GM06990 (cell line): ENCODE measurements at regions not wholly inside any gene's neighbourhood (a gene's known extent, or its start where the extent isn't known, plus 50 kb on each side); places are given as distances from the start of the nearest gene placed in this dataset.

Source experiments
- DNase-seq: peaks from one replicate; pipeline ENCODE4 v3.0.0-alpha.2; 2011; ENCODE audit not compliant: insufficient read length; ENCODE audit errors: extremely low read depth
- H3K27me3 ChIP-seq: replicated peaks from 2 replicates; pipeline ENCODE4 v1.6.0; 2011; ENCODE audit warnings: low read length; ENCODE audit not compliant: control insufficient read depth, insufficient read depth
- H3K36me3 ChIP-seq: 2 replicates; pipeline ENCODE4 v1.5.1; 2011; ENCODE audit warnings: low read length; ENCODE audit not compliant: control insufficient read depth, insufficient read depth
- H3K4me3 ChIP-seq: replicated peaks from 2 replicates; pipeline ENCODE4 v1.5.1; 2011; ENCODE audit warnings: low read depth, mild to moderate bottlenecking, control low read depth, low read length
- CTCF ChIP-seq: IDR thresholded peaks from 2 replicates; pipeline ENCODE4 v1.5.1; 2011; ENCODE audit warnings: low read length, control low read depth, mild to moderate bottlenecking, inconsistent platforms; ENCODE audit not compliant: insufficient read depth, poor library complexity, severe bottlenecking

DNA sequence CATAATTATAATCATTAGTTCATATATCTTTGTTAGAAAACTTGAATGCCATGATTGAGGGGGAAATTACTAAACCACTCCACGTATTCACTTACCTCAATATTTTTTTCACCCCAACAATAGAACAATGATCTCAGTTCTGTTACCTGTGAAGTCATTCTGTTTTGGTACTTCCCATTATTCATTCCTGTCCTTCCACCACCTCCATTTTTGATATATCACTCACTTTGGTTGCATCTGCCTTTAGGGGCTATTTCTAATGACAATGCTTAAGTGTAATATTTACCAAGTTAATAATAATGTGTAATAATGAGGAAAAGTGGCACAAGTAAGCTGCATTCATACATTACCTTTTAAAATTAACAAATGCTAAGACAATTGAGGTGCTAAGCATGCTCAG is 218.4 kb downstream of the SPATA31D1 start:
- no peak for TF ChIP-seq CTCF
- H3K4me3 ChIP-seq: no peak overlapping the region
- H3K36me3 ChIP-seq: no peaks in the 10 kb centered on the region
- no peaks in the 10 kb centered on the region for H3K27me3 ChIP-seq
- DNase-seq: no peak

DNA sequence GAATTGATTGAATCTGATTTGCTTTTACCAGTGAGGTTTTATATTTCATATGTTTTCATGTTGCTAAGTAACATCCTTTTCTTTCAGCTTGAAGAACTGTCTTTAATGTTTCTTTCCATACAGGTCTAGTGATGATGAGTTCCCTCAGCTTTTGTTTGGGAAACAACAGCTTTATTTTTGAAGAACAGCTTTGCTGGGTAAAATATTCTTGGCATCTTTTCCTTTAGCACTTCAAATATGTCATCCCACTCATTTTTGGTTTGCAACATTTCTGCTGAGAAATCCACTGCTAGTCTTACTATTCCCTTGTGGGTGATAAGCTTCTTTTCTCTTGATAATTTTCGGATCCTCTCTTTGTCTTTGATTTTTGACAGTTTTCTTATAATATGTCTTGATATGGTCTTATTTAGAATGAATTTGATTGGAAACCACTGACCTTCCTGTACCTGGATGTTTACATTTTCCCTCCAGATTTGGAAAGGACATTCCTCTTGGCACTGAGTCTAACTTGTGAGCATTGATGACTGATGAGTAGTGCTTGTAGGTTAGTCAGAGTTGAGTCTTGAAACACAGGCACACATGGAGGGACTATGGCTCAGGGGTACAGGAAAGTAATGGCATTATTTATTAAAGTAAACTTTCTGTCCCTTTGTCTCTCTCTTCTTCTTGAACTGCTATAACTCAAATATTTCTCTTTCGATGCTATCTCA is 220.3 kb downstream of the SPATA31D1 start:
- no peak for TF ChIP-seq CTCF
- no peak overlapping the region for H3K4me3 ChIP-seq
- H3K27me3 ChIP-seq: no peaks in the 10 kb centered on the region
- H3K36me3 ChIP-seq: no peaks in the 10 kb centered on the region
- no peak for DNase-seq

DNA sequence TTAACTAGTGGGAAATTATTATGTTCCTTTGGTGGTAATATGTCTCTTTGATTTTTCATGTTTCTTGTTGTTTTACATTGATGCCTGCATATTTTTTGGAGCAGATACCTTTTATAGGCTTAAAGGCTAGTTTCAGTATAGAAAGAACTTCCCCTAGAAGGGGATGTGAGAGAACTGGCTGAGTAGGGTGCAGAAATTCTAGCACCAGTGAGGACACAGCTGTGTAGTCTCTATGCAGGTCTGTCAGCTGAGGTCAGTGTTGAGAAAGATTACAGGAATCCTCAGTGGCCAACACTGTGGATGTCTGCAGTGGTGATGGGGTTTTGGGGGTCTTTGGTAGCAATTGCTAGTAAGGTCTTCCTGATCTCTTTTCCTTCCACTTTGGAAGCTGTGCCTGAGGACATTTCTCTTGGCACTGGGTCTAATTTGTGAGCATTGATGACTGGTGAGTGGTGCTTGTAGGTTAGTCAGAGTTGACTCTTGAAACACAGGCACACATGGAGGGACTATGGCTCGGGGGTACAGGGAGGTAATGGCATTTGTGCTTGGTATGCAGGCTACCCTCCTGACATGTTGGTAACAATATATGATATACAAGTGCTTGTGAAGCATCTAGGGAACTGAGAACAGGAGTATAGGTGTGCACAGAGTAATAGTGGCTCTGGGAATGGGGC is 221.4 kb downstream of the SPATA31D1 start:
- H3K4me3 ChIP-seq: no peak overlapping the region
- no peaks in the 10 kb centered on the region for H3K27me3 ChIP-seq
- no peak for DNase-seq
- no peaks in the 10 kb centered on the region for H3K36me3 ChIP-seq
- TF ChIP-seq CTCF: no peak

DNA sequence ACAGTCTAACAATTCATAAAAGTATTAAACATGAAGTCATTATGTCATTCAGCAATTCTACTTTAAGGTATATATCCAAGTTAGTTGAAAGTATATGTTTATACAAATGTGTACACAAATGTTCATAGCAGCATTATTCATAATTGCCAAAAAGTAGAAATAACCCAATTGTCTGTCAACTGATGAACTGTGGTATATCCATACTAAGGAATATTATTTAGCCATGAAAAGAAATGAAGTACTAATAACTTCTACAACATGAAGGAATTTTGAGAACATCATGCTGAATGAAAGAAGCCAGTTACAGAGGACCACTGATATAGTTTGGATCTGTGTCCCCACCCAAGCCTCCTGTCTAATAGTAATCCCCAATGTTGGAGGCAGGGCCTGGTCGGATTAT is 224.3 kb downstream of the SPATA31D1 start:
- no peaks in the 10 kb centered on the region for H3K27me3 ChIP-seq
- DNase-seq: no peak
- no peaks in the 10 kb centered on the region for H3K36me3 ChIP-seq
- no peak for TF ChIP-seq CTCF
- H3K4me3 ChIP-seq: no peak overlapping the region

GRCh38 chr9:82216435-82216834 is 227.9 kb downstream of the SPATA31D1 start:
- no peak overlapping the region for H3K4me3 ChIP-seq
- H3K36me3 ChIP-seq: no peaks in the 10 kb centered on the region
- H3K27me3 ChIP-seq: no peaks in the 10 kb centered on the region
- DNase-seq: no peak
- TF ChIP-seq CTCF: no peak
